GM21447 (cell line): ENCODE measurements at regions not wholly inside any gene's neighbourhood (a gene's known extent, or its start where the extent isn't known, plus 50 kb on each side); places are given as distances from the start of the nearest gene placed in this dataset.
A peak's percentile ranks its signal among the peaks of the same experiment; 100 is the strongest.
"Not testable (repeated sequence)": the region's sequence is repeated elsewhere in the genome, so short reads cannot be mapped to it uniquely, and the experiment has no call there.

Experiments
- ATAC-seq: cut with Tn5 transposase; IDR thresholded peaks from one replicate; pipeline ENCODE4 v1.9.1; 2021; ENCODE audit not compliant: unreplicated experiment

DNA sequence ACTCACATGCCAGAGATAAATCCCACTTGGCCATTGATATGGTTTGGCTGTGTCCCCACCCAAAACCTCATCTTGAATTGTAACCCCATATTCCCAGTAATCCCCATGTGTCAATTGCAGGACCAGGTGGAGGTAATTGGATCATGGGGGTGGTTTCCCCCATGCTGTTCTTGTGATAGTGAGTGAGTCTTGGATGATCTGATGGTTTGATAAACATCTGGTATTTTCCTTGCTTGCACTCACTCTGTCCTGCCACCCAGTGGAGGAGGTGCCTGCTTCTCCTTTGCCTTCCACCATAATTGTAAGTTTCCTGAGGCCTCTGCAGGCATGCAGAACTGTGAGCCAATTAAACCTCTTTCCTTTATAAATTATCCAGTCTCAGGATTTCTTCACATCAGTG is 50.4 kb upstream of the B3GAT2 start:
- ATAC-seq = not testable (repeated sequence)

DNA sequence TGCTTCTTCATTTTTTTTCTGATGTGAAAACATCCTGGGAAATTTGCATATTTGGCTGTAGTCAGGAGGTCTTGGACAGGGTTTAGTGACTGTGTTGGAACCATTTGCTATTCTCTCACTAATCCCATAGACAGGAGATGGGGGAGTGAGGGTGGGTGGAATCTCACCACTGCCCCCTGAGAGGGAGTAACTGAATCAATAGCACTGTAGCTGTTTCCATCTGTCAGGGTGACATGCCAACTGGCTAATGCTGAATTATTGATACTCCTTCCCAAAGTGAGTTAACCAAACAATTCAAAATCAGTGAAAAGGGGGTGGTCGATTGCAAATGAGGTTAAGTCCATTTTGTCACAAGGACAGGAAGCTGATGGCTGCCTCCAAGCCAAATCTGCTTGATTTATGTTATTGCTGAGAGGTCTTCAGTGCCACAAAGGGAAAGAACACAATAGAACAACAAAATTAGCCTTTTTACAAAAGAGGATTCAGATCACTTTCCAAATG is 55.1 kb upstream of the B3GAT2 start:
- no peak for ATAC-seq

DNA sequence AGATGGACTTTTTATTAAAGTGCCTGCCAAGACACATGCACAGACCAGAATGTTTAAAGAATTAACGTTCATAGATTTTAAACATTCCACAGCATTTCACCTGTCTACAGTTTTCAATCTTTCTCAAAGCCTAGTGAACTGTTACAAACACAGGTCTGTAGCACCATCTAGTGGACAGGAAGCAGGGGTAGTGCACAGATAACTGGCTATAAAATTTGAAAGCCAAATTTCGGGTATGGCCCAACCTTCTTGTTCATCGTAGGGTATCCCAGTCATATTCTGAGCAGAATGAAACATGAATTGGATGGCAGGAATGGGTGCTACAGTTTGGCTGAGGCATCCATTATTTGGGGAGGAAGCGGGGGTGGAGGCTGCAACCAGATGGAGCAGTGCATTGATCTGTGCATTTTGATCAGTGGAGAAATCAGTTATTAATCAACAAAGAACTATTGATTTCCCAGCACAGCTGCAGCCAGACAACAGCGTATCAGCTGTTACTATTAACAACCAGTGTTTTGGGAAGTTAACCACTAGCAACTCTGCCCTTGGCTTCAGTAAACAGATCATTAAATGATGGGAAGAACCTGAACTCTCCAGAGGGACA is 56.1 kb upstream of the B3GAT2 start:
- ATAC-seq = peak; percentile 68

DNA sequence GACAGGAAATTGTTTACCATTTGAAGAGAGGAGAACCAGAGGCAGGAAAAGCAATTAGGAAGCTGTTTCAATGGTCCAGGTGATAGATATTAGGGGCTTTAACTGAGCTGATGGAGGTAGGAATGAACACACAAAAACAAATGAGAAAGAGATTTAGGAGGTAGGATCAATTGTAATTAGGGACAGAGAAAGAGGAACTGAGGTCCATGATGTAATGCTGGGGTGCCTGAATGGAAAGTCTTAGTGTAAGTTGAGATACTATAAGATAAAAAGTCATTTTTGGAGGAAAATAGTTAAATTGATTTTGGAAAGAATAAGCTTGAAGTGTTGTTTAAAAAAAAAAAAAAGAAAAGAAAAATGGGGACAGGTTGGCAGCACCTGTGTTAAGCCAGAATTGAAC is 58.5 kb upstream of the B3GAT2 start:
- no peak for ATAC-seq

DNA sequence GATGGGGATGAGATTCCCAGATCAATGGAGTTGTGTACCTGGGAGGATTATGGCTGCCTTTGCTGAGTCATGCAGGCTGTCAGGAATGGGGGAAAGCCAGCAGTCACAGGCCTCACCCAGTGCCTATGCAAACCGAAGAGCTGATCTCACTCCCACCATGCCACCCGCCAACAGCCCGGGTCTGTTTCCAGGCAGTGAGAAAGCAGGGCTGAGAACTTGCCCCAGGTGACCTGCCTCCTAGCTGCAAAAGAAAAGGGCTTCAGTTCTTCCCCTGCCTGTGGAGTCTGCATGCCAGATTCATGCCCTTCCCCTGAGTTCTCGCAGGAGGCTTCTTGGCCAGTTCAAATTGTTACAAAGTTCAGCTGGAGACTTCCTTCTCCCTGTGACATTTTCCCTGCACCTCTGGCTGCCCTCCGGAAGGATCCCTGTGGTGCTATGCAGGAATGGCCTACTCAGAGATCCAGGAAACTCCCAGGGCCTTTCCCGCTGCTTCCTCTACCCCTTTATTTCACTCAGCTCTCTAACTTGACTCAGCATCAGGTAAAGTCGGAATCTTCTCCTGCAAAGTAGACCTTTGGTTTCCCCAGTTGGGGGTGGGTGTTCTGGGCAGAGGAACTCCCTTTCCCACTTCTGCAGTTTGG is 71.5 kb upstream of the B3GAT2 start:
- no peak for ATAC-seq

DNA sequence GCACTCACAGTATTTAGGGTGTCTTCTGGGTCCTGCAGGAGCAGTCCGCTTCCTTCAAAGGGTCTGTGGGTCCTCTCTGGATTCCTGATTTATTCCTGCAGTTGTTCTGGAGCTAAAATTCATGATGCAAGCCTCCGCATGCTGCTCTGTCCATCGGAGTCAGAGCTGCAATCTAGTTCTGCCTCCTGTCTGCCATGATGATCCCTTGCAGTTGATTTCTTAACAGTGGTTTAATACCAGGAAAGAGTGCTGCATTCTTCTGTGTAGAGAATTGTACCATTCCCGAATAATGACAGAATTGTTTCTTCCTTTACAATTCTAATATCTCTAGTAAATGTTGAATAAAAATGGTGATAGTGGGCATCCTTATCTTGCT is 72.0 kb upstream of the B3GAT2 start:
- ATAC-seq = no peak

DNA sequence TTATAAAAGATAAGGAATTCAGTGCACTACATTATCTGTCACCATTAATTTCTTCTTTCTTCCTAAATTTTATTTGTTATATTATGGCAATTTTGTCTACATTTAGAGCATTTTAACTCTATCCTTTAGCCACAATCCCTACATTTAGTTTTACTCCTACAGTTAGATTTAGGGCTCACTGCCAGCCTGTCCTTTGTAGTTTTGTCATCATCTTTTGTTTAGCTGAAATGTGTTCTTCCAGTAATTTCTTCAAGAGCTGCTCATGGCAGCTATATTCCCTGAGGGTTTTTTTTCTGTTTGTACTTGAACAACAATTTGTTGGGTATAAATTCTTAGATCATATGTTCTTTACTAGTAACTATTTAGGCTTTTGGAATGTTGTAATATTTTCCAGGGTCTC is 72.7 kb upstream of the B3GAT2 start:
- ATAC-seq = no peak

DNA sequence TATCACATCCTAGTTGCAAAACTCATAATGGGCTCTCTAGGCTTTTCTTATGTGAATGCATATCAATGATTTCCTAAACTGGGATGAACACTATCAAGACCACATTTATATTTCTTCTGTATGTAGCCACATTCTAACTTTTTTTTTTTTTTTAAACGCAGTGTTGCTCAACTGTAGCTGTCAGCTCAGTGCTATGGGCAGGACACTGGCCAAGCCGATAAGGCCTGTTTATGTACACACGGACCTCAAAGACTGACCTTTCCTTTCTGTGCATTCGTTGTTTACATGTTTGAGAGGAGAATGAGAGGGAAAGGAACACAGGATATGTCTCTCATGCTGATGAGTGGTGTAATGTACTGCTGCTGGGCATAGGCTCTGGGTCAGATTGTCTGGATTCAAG is 75.1 kb upstream of the B3GAT2 start:
- ATAC-seq = no peak

DNA sequence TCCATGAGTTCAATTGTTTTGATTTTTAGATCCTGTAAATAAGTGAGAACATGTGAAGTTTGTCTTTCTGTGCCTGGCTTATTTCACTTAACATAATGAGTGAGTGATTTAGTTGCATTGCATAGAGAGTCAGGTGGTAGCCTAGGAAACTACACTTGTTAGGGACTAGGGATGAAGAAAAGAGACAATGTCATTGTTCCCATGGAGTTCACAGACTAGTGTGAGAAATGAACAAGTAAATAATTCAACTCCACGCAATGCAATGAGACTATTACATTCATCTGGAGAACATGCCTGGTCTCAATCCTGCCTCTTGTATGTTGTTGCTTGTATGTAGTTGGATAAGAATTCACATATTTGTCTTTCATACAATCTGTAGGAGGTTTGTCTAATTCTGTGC is 76.3 kb upstream of the B3GAT2 start:
- ATAC-seq = no peak

DNA sequence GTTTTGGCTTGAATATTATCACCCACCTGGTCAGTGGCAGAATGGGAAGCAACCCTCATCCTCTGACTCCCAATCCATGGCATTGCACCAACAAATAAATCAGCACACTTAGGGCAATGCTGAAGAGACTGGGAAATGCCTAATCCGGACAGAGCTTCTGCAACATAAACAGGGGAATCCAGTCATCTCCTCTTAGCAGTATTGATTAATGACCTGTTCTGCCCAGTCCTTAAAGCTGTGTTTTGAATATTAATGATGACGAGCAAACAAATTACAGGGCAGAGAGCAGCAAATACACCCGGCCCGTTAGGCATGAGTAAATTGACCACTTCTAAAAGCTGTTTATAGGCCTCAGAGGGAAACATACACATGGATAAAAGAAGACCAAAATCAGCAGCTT is 77.0 kb upstream of the B3GAT2 start:
- no peak for ATAC-seq

DNA sequence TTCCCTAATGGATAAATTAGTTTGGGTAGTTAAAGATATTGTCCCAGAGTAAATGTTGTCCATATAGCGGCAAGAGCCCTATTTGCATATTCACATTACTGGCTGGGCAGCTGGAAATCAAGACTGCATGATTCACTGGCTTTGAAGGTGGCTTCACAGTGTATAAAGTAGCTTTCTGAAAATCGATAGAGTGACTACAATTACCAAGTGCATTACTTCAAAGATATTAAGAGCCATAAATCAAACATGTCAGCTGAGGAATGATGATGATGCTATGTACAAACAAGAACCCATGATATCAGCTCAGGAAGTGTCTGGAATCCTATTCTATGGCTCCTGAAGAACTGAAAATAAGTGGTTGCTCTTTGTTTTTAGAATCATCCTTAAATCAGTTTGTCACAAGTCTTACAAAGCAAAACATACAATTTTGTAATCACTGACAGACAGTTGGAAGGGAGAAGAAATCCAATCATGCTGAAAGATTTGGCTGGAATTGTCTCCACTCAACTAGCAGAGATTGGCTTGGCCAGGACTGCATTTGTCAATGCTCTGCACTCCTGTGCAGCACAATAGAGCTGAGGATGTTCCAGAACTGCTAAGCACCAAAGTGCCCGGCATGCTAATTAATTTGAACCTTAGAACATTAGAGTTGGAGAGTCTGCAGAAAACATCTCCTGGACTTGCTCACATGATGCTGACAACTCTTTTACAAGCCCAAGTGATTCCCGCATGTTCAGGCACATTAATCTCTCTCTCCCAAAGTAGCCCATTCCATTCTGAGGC is 77.9 kb upstream of the B3GAT2 start:
- no peak for ATAC-seq

DNA sequence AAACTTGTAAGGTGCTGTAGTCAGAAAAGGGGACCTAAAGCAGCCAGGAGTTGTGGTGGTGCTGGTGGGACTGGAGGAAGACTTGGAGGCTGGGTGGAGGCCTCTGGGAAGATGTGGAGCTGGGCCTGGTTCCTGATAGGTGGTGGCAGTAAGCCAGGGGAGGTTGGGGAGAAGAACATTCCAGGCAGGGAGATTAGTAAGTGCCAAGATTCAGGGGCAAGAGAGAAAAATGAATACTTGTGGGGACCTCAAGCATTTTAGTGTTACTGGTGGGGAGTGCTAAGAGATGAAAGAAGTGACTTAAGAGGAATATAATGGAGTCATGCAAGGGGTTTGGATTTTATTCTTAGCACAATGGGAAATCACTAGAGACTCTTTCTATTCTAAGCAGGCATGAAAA is 79.0 kb upstream of the B3GAT2 start:
- no peak for ATAC-seq

DNA sequence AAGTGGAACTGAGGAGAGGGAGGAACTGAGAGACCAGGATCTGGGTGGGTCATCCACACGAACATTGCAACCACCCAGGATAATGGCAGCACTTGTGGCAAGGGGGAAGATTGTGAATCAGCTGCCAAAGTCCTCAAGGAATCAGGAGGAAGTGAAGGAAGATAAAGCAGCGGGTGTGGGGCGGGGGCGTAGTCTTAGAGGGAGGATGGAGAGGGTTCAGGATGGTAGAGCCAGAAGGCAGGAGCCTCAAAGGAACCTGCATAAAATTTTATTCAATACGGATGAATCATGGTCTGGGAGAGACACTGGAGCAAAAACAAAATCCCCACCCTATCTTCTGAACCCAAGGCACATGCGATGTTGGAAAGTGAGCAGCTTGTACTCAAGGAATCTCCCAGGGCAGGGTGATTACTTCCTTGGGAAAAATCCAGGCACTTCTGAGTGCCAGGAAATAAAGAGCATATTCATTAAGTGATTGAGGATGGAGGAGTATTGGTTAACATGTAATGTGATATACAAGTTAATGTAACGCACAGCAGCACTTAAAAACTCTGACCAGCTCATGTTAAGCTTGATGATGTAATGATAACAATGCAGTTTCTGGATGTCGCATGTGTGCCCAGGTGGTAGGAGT is 82.0 kb upstream of the B3GAT2 start:
- ATAC-seq = no peak

DNA sequence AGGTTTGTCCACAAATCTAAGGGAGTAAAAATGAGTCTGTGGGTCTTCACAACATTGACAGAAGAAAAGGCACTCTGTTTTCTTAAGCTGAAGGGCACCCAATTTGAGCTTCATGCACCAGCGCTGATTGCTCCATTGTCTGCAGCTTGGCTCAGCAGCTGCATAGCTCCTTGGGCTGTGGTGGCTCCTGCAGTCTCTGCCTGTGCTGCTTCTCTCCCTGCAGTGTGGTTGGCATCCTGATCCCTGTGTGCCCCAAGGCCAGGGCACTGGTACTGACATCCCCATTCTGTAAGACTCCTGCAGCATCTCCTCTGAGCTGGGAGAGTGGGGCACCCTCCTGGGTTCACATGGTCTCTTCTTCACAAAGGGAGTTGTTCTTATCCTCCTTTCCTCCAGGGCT is 83.2 kb upstream of the B3GAT2 start:
- no peak for ATAC-seq

DNA sequence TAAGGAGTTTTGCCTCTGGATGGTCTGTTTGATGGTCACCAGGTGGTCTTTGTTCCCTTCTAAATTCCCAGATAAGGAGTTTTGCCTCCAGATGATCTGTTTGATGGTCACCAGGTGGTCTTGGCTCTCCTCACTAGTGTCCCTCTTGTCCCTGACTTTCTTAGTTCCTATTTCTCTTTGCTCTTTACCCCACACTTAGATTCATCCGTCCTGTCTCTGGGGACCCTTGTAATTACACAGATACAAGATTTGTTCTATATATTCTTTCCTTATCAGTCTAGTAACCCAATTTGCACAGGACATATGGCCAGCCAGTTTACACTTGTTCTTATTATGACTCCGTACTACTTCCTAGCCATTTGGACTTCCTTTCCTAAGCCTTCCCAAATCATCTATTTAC is 84.0 kb upstream of the B3GAT2 start:
- ATAC-seq = no peak

DNA sequence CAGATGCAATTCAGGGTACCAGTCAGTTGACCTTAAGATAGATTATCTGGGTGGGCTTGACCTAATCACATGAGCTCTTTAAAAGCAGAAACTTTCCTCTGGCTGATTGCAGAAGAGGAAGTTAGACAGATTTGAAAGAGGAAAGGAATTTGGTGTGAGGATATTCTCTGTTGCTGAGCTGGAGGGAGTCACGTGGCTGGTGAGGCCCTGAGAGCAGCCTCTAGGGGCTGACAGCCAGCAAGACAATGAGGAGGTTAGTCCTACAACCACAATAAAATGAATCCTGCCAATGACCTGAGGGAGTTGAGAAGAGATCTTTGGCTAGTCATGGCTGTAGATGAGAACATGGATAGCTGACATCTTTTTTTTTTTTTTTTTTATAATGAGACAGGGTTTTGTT is 87.0 kb upstream of the B3GAT2 start:
- no peak for ATAC-seq

DNA sequence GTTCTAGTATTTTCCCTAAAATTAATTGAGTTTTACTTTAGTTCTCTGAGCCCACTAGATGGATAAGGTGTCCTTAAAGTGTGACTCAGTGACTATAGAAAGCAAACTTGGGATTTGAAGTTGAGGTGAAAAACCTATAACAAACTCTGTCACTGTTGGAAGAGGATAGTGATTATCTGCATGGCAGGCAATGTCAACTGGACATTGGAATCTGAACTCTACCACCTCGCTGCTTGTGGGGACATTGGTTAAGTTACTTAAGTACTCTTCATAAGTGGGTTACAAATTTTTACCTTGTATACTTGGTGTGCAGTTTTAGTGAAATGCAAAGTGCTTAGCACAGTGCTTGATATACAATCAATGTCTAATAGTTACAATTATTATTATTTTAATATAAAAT is 87.9 kb upstream of the B3GAT2 start:
- no peak for ATAC-seq

DNA sequence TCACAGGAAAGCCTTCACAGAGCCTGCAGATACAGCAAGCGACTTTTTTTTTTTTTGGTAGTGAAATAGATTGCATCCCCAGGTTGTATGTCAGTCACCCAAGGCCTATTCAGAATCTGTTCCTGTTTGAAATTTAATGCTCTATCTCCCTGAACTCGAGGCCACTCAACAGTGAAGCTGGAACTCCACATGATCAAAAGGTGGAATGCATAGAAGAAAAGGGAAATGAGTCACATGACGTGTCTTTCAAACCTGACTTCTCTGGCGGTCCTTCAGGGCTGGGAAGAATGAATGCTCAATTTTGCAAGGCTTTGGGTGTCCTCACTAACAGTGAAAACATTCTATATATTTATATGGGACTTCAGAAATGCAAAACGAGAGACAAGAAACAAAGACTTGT is 88.4 kb upstream of the B3GAT2 start:
- ATAC-seq = no peak

DNA sequence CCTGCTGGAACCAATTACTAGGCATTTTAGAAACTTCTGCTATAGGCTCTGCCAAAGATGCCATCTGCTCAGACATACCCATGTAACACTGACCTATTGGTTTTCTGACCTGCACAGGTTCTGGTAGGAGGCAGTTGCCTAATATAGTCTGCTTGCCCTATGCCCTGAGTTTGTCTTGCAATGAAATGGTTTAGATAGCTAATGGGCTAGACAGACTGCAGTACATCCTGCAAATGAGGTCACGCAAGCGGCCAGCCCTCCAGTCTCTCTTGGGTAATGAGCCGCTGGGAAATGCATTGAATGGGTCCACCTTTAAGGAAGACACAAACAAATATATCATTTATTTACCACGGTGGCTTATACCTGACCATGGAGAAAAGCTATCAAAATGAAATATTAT is 90.6 kb upstream of the B3GAT2 start:
- ATAC-seq = no peak

DNA sequence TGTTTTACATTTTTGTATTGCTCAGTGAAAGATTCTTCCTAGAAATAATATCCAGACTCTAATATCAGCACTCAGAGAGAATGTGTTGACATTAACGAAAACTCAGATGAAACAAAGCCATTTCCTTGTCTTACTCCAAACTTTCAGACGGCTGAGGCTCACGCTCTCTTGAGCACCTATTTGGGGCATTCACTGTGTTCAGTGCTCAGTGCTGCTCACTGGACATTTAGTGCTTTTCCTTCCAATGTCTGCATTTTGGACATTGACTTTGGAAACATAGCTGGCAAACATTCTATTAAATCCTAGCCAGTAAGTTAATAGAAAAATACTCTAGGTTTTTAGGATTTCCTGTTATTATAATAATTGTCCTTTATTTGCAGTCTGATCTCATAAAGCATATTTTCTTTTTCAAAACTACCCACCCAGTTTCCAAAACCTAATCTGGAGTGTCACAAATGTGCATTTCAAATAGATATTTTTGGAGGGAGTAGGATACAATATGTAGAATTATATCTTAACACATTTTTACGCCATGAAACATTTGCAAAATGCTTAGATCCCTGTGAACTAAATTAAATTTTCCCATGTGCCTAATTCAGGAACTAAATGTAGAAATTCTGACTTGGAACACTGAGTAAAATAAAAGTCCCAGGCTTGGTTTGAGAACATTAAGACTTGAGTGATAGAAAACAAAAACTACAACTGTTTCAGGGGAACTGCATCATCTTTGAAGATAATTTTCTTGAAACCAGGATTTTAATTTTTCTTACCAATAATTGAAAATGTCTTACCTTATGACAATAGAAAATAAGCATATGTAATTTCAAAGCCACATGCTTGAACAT is 91.7 kb upstream of the B3GAT2 start:
- no peak for ATAC-seq

DNA sequence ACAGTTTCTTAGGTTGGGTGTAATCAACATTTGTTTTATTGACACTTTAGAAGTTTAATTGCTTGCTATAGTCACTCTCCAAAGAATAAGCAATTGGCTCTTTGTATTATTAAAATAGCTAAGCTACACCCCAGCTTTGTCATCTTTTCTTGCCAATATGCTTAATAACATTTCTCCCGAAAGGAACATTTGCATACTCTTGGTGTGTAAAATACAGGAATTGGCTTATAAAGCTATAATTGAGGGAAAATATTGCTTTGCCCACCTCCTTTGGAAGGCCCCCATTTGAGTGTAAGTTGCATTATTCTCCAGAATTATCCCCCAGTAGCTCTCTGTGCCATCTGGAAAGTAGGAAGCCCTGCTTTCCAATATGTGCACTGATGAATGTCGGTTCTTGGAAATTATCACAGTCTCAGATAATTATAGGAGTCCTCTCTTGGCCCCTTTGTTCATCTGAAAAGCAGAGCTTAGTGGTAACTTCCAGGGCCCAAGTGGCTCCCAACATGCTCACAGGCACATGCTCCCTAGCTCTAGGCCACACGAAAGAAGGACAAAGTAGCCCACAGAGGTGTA is 92.4 kb upstream of the B3GAT2 start:
- no peak for ATAC-seq
